CD14-positive monocyte (primary cell): ENCODE measurements at regions not wholly inside any gene's neighbourhood (a gene's known extent, or its start where the extent isn't known, plus 50 kb on each side); places are given as distances from the start of the nearest gene placed in this dataset.

Source experiments
- DNase-seq, 3 donors: peaks; one replicate each; pipeline ENCODE4 v3.0.0-alpha.2; 2011 to 2022
- H2AFZ ChIP-seq: 2 replicates; pipeline ENCODE4 v1.6.0; 2012; ENCODE audit warnings: mild to moderate bottlenecking, low read depth, low read length, inconsistent platforms; ENCODE audit not compliant: insufficient read depth, poor library complexity, severe bottlenecking
- H3K27ac ChIP-seq, 2 donors: 1 replicate in 1 of 2; 2 replicates in 1 of 2; pipeline ENCODE4 v1.5.1; 2012 to 2013; ENCODE audit warnings: low read length in 2 of 2, control low read depth in 1 of 2, inconsistent platforms in 1 of 2, low read depth in 1 of 2, mild to moderate bottlenecking in 1 of 2
- H3K27me3 ChIP-seq, 2 donors: one replicate each; pipeline versions ENCODE4 v1.6.0 to v1.6.1; 2011 to 2013; ENCODE audit warnings: low read length in 2 of 2; ENCODE audit not compliant: control insufficient read depth in 2 of 2, insufficient read depth in 2 of 2
- H3K36me3 ChIP-seq, 2 donors: replicated peaks in 1 of 2; 1 replicate in 1 of 2; 2 replicates in 1 of 2; pipeline versions ENCODE4 v1.5.1 to v1.6.1; 2012 to 2013; ENCODE audit warnings: low read length in 2 of 2, control low read depth in 1 of 2, inconsistent platforms in 1 of 2, mild to moderate bottlenecking in 1 of 2; ENCODE audit not compliant: insufficient read depth in 2 of 2, control insufficient read depth in 1 of 2
- H3K4me1 ChIP-seq, 2 donors: 1 replicate in 1 of 2; 2 replicates in 1 of 2; pipeline versions ENCODE4 v1.5.1 to v1.6.1; 2012 to 2013; ENCODE audit warnings: low read length in 2 of 2, control low read depth in 1 of 2, inconsistent platforms in 1 of 2, mild to moderate bottlenecking in 1 of 2, moderate library complexity in 1 of 2; ENCODE audit not compliant: insufficient read depth in 2 of 2, control insufficient read depth in 1 of 2
- H3K4me2 ChIP-seq: replicated peaks from 2 replicates; pipeline ENCODE3; 2012; ENCODE audit warnings: low read length, moderate library complexity, mild to moderate bottlenecking; ENCODE audit not compliant: poor library complexity, severe bottlenecking; ENCODE audit errors: extremely low read depth
- H3K4me3 ChIP-seq, 3 experiments: fragments of 200-600 bp in 1 of 3; sonication (generic) in 1 of 3; replicated peaks in 1 of 3; 1 replicate in 2 of 3; 2 replicates in 1 of 3; pipeline ENCODE4 v1.5.1; 2011 to 2013; ENCODE audit warnings: low read length in 3 of 3, mild to moderate bottlenecking in 3 of 3, control low read depth in 2 of 3, low read depth in 2 of 3, inconsistent platforms in 1 of 3, moderate library complexity in 1 of 3
- H3K79me2 ChIP-seq: 2 replicates; pipeline ENCODE4 v1.6.0; 2012; ENCODE audit warnings: mild to moderate bottlenecking, control low read depth, inconsistent platforms, low read length, moderate library complexity; ENCODE audit not compliant: insufficient read depth
- H3K9ac ChIP-seq: 2 replicates; pipeline ENCODE4 v1.6.0; 2017; ENCODE audit warnings: low read length, mild to moderate bottlenecking; ENCODE audit not compliant: insufficient read depth, poor library complexity, severe bottlenecking
- H3K9me3 ChIP-seq, 2 donors: replicated peaks in 1 of 2; 1 replicate in 1 of 2; 2 replicates in 1 of 2; pipeline versions ENCODE4 v1.5.1 to v1.6.1; 2012 to 2013; ENCODE audit warnings: low read length in 2 of 2, control low read depth in 1 of 2; ENCODE audit not compliant: control insufficient read depth in 1 of 2, insufficient read depth in 1 of 2
- H4K20me1 ChIP-seq: 2 replicates; pipeline ENCODE4 v1.6.0; 2012; ENCODE audit warnings: mild to moderate bottlenecking, low read length, control low read depth, moderate library complexity; ENCODE audit not compliant: insufficient read depth
- H3K27ac Mint-ChIP-seq, 7 donors: one replicate each; pipeline ENCODE4 v1.8.0; 2020; ENCODE audit warnings: mild to moderate bottlenecking in 7 of 7, mixed read lengths in 7 of 7, moderate library complexity in 6 of 7, inconsistent platforms in 2 of 7
- H3K27me3 Mint-ChIP-seq, 3 donors: one replicate each; pipeline ENCODE4 v1.8.0; 2021 to 2022; ENCODE audit warnings: low read depth in 3 of 3, mild to moderate bottlenecking in 3 of 3, mixed read lengths in 3 of 3, moderate library complexity in 3 of 3, inconsistent platforms in 1 of 3
- H3K36me3 Mint-ChIP-seq, 2 donors: one replicate each; pipeline ENCODE4 v1.8.0; 2020; ENCODE audit warnings: mixed read lengths in 2 of 2, inconsistent platforms in 1 of 2, mild to moderate bottlenecking in 1 of 2
- H3K4me1 Mint-ChIP-seq: one replicate; pipeline ENCODE4 v1.8.0; 2020; ENCODE audit warnings: mild to moderate bottlenecking, mixed read lengths
- H3K4me3 Mint-ChIP-seq, 2 donors: one replicate each; pipeline ENCODE4 v1.8.0; 2020; ENCODE audit warnings: mild to moderate bottlenecking in 2 of 2, mixed read lengths in 2 of 2, moderate library complexity in 1 of 2
- H3K9me3 Mint-ChIP-seq, 7 donors: one replicate each; pipeline ENCODE4 v1.8.0; 2020 to 2022; ENCODE audit warnings: mixed read lengths in 7 of 7, mild to moderate bottlenecking in 6 of 7, moderate library complexity in 6 of 7, inconsistent platforms in 2 of 7
- WGBS: methylation state at CpG from one replicate; pipeline ENCODE4 v1.1.5; 2013; ENCODE audit warnings: missing lambda C conversion rate; ENCODE audit not compliant: insufficient coverage; 5-methylcytosine and 5-hydroxymethylcytosine counted together
- intact Hi-C, 2 donors: fragments of 100-400 bp; cut with micrococcal nuclease; formaldehyde crosslinking; loops; one replicate each; pipeline versions ENCODE4 v1.15.0 to v1.15.1; 2023
- TF ChIP-seq, protein P1 (sequence below): fragments of 200-600 bp; IDR thresholded peaks from one replicate; pipeline ENCODE4 v1.8.0; 2022; ENCODE audit warnings: antibody characterized with exemption, mild to moderate bottlenecking

DNA sequence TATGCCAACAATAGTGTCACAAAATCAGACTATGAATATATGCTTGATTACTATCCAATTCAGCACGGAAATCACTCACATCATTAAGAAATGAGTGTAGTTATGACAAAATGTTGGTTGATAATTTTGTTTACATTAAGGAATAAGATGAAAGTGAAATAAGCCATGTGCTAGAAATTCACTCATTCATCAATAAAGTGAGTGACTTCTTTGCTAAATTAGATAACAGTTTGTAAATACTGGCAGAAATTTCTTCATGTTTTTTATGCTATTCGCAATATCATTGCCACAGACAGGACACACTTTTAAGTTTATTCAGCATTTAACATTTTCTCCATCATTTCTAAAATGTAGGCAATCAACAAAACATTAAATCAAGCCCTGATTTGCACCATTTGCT is 147.5 kb upstream of the FSCB start:
- no CpG with 5 or more reads among the region's 2 CpGs for WGBS
- Histone ChIP-seq H3K4me3 (no peak overlapping the region), H4K20me1 (no peaks in the 10 kb centered on the region), H3K4me1 (no peaks in the 10 kb centered on the region), H2AFZ (no peak overlapping the region), H3K36me3 (no peaks in the 10 kb centered on the region), H3K4me2 (no peak overlapping the region), H3K27me3 (no peaks in the 10 kb centered on the region), H3K9ac (no peak overlapping the region), H3K27ac (no peak overlapping the region), H3K79me2 (no peaks in the 10 kb centered on the region), H3K9me3 (peaks cover 0 to 5% of the 10 kb centered on the region in 2 donors)
- H3K27ac Mint-ChIP-seq = no peak overlapping the region
- no peaks in the 10 kb centered on the region for H3K36me3 Mint-ChIP-seq
- peaks cover 0 to 13% (median 4%) of the 10 kb centered on the region in 7 donors for H3K9me3 Mint-ChIP-seq
- H3K4me1 Mint-ChIP-seq = no peaks in the 10 kb centered on the region
- no peak for DNase-seq
- intact Hi-C loops = no loop called here
- peaks cover 0 to 2% (median 0%) of the 10 kb centered on the region in 3 donors for H3K27me3 Mint-ChIP-seq
- TF ChIP-seq, protein P1, sequence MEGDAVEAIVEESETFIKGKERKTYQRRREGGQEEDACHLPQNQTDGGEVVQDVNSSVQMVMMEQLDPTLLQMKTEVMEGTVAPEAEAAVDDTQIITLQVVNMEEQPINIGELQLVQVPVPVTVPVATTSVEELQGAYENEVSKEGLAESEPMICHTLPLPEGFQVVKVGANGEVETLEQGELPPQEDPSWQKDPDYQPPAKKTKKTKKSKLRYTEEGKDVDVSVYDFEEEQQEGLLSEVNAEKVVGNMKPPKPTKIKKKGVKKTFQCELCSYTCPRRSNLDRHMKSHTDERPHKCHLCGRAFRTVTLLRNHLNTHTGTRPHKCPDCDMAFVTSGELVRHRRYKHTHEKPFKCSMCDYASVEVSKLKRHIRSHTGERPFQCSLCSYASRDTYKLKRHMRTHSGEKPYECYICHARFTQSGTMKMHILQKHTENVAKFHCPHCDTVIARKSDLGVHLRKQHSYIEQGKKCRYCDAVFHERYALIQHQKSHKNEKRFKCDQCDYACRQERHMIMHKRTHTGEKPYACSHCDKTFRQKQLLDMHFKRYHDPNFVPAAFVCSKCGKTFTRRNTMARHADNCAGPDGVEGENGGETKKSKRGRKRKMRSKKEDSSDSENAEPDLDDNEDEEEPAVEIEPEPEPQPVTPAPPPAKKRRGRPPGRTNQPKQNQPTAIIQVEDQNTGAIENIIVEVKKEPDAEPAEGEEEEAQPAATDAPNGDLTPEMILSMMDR = no peak
- no peak overlapping the region for H3K4me3 Mint-ChIP-seq

GRCh38 chr14:44653641-44654040 is 146.6 kb upstream of the FSCB start:
- H3K4me1 Mint-ChIP-seq = no peaks in the 10 kb centered on the region
- no peak overlapping the region for H2AFZ ChIP-seq
- H3K36me3 Mint-ChIP-seq = no peaks in the 10 kb centered on the region
- H3K36me3 ChIP-seq = no peaks in the 10 kb centered on the region
- peaks cover 0 to 11% (median 5%) of the 10 kb centered on the region in 7 donors for H3K9me3 Mint-ChIP-seq
- intact Hi-C loops = no loop called here
- H3K4me3 Mint-ChIP-seq = no peak overlapping the region
- no peaks in the 10 kb centered on the region for H3K79me2 ChIP-seq
- H3K27ac Mint-ChIP-seq = no peak overlapping the region
- TF ChIP-seq, protein P1 = no peak
- H3K9ac ChIP-seq = no peak overlapping the region
- H3K4me1 ChIP-seq = no peaks in the 10 kb centered on the region
- peaks cover 0 to 2% (median 0%) of the 10 kb centered on the region in 3 donors for H3K27me3 Mint-ChIP-seq
- H4K20me1 ChIP-seq = no peaks in the 10 kb centered on the region
- no peak overlapping the region for H3K27ac ChIP-seq
- DNase-seq = no peak
- no peaks in the 10 kb centered on the region for H3K27me3 ChIP-seq
- no peak overlapping the region for H3K4me2 ChIP-seq
- H3K9me3 ChIP-seq = peaks cover 6 to 14% of the 10 kb centered on the region in 2 donors
- no peak overlapping the region for H3K4me3 ChIP-seq
- no CpG with 5 or more reads among the region's 3 CpGs for WGBS
